Ovary (tissue), 7 donors: ENCODE measurements at regions not wholly inside any gene's neighbourhood (a gene's known extent, or its start where the extent isn't known, plus 50 kb on each side); places are given as distances from the start of the nearest gene placed in this dataset.

Experiments used
- DNase-seq, 5 donors: peaks; one replicate each; pipeline ENCODE4 v3.0.0-alpha.2; 2019 to 2020
- H3K27ac ChIP-seq, 2 donors: fragments of 200-600 bp; one replicate each; pipeline versions ENCODE4 v1.5.1 to v1.8.0; 2019 to 2022
- H3K27me3 ChIP-seq: fragments of 200-600 bp; one replicate; pipeline ENCODE4 v1.8.0; 2022
- H3K36me3 ChIP-seq: fragments of 200-600 bp; sonication (generic); one replicate; pipeline ENCODE4 v1.5.1; 2019
- H3K4me1 ChIP-seq: one replicate; pipeline ENCODE4 v1.8.1; 2013; ENCODE audit warnings: mild to moderate bottlenecking, moderate library complexity; ENCODE audit not compliant: insufficient read depth
- H3K4me3 ChIP-seq: fragments of 200-600 bp; sonication (generic); one replicate; pipeline ENCODE4 v1.5.1; 2017
- H3K9me3 ChIP-seq, 2 donors: fragments of 200-600 bp in 1 of 2; sonication (generic) in 1 of 2; one replicate each; pipeline versions ENCODE4 v1.5.1 to v1.8.1; 2013 to 2019; ENCODE audit warnings: mild to moderate bottlenecking in 1 of 2, moderate library complexity in 1 of 2
- CTCF ChIP-seq, 3 donors: fragments of 450-650 bp in 2 of 3; fragments of 200-600 bp in 1 of 3; IDR thresholded peaks; one replicate each; pipeline versions ENCODE4 v1.5.1 to v1.8.0; 2016 to 2022; ENCODE audit warnings: antibody characterized with exemption in 3 of 3, mild to moderate bottlenecking in 1 of 3
- EP300 ChIP-seq: sonication (generic); formaldehyde crosslinking; IDR thresholded peaks from one replicate; pipeline ENCODE4 v1.6.1; 2017; ENCODE audit warnings: antibody characterized with exemption
- POLR2A ChIP-seq: fragments of 450-650 bp; IDR thresholded peaks from one replicate; pipeline ENCODE4 v1.6.1; 2017; ENCODE audit warnings: antibody characterized with exemption, mild to moderate bottlenecking, moderate library complexity
- WGBS, 3 donors: extraction: QIAGEN DNeasy Blood & Tissue Kit in 1 of 3; methylation state at CpG; one replicate each; pipeline versions ENCODE4 v1.1.5 to v1.1.7; 2013 to 2017; 5-methylcytosine and 5-hydroxymethylcytosine counted together
- intact Hi-C, 4 donors: fragments of 100-400 bp; cut with DNase I; formaldehyde crosslinking; loops; one replicate each; pipeline versions ENCODE4 v1.11.0 to v1.15.1; 2022 to 2023
- donor health status: DM: no; HTN: no; CAD: no; lungs with moderate emphysema.
- donor health status: DM: no; HTN: no; CAD: no.
- donor health status: Bipolar disorder and iron deficiency.
- donor health status: DM: no; HTN: no; CAD: no.
- donor health status: DM: yes; HTN: yes; CAD: no.

GRCh38 chr2:67895227-67895941 is 167.4 kb downstream of the C1D start:
- WGBS, 3 donors, result 55 to 59% (median 58%) methylated on average over 7 of the region's 7 CpGs
- Histone ChIP-seq H3K27me3 (no peaks in the 10 kb centered on the region), H3K36me3 (no peaks in the 10 kb centered on the region), H3K4me3 (no peak overlapping the region), H3K27ac (no peak overlapping the region), H3K9me3 (no peaks in the 10 kb centered on the region), H3K4me1 (peaks cover 2% of the 10 kb centered on the region)
- TF ChIP-seq CTCF (IDR thresholded peaks at IDR 0.05), result no peak
- TF ChIP-seq POLR2A, result no peak
- no peak for TF ChIP-seq EP300
- DNase-seq, result no peak
- intact Hi-C loops, result no loop called here

GRCh38 chr2:67896076-67896475 is 166.7 kb downstream of the C1D start:
- DNase-seq, result no peak
- Histone ChIP-seq H3K9me3 (no peaks in the 10 kb centered on the region), H3K27me3 (no peaks in the 10 kb centered on the region), H3K36me3 (no peaks in the 10 kb centered on the region), H3K4me3 (no peak overlapping the region), H3K4me1 (peaks cover 2% of the 10 kb centered on the region), H3K27ac (no peak overlapping the region)
- 82 to 84% (median 83%) methylated on average over 8 of the region's 8 CpGs for WGBS, 3 donors
- intact Hi-C loops, result no loop called here
- TF ChIP-seq POLR2A, result no peak
- TF ChIP-seq CTCF (IDR thresholded peaks at IDR 0.05), result no peak
- no peak for TF ChIP-seq EP300

GRCh38 chr2:67896476-67896875 is 166.3 kb downstream of the C1D start:
- WGBS, 3 donors, result 77 to 90% (median 83%) methylated on average over 2 of the region's 2 CpGs
- Histone ChIP-seq H3K27ac (no peak overlapping the region), H3K9me3 (no peaks in the 10 kb centered on the region), H3K4me3 (no peak overlapping the region), H3K27me3 (no peaks in the 10 kb centered on the region), H3K36me3 (no peaks in the 10 kb centered on the region), H3K4me1 (peaks cover 2% of the 10 kb centered on the region)
- intact Hi-C loops, result no loop called here
- no peak for DNase-seq
- TF ChIP-seq CTCF (IDR thresholded peaks at IDR 0.05) (no peak), POLR2A (no peak), EP300 (no peak)

GRCh38 chr2:67898595-67898994 is 164.2 kb downstream of the C1D start:
- Histone ChIP-seq H3K27me3 (no peaks in the 10 kb centered on the region), H3K9me3 (no peaks in the 10 kb centered on the region), H3K4me3 (no peak overlapping the region), H3K27ac (no peak overlapping the region), H3K4me1 (peaks cover 2% of the 10 kb centered on the region), H3K36me3 (no peaks in the 10 kb centered on the region)
- no peak for DNase-seq
- no peak for TF ChIP-seq EP300
- TF ChIP-seq POLR2A, result no peak
- no peak for TF ChIP-seq CTCF (IDR thresholded peaks at IDR 0.05)
- intact Hi-C loops, result no loop called here
- WGBS, 3 donors, result 73 to 75% (median 73%) methylated on average over 4 of the region's 4 CpGs
